ENCODE measurements at regions not wholly inside any gene's neighbourhood (a gene's known extent, or its start where the extent isn't known, plus 50 kb on each side); places are given as distances from the start of the nearest gene placed in this dataset.

DNA sequence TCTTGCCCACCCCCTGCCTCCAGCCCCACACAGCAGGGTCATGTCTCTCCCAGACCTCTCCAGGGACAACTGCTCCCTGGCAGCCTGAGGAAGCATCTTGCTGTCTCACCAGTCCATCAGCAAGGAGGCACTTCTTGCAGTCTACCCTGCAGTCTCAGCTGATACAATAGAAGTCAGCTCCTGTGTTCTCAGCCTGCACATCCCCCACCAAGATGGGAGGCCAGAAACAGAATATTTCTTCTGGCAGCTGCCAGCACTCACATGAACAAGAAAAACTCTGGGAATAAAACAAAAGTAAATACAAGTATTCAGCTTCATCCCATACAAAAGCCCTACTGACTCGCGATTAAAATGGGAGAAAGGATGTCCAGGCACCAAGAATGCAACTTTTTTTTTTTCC, 457.4 kb upstream of the PROK2 start:
- Histone ChIP-seq H3K18ac (ENCODE audit: extremely low read depth, low read length) (no peak overlapping the region), H3K23ac (ENCODE audit: insufficient read length) (no peak overlapping the region), H2BK5ac (ENCODE audit: low read depth, low read length) (no peak overlapping the region), H2BK15ac (ENCODE audit: low read length) (no peak overlapping the region), H3K9me3 (ENCODE audit: insufficient read depth in 2 of 2, low read depth in 1 of 2, low read length in 1 of 2) (no peaks in the 10 kb centered on the region), H3K23me2 (ENCODE audit: low read depth, low read length) (no peaks in the 10 kb centered on the region; the same call in 1 of the 2 replicates), H3K79me2 (ENCODE audit: control insufficient read depth in 1 of 2, insufficient read depth in 2 of 2, low read length in 2 of 2) (no peaks in the 10 kb centered on the region), H3K9ac (replicated peaks in 1 of 4; ENCODE audit: extremely low read depth in 1 of 4, low read depth in 3 of 4, low read length in 3 of 4) (no peak overlapping the region), H3K4ac (replicated peaks; ENCODE audit: insufficient read length, low read depth, low read length) (no peak overlapping the region), H3K4me2 (ENCODE audit: insufficient read depth in 1 of 2, low read depth in 2 of 2, low read length in 2 of 2) (no peak overlapping the region), H4K8ac (ENCODE audit: extremely low read depth, insufficient read depth, low read length) (no peak overlapping the region), H2BK20ac (ENCODE audit: low read length) (no peak overlapping the region), H4K5ac (ENCODE audit: insufficient read length, low read depth, low read length) (no peak overlapping the region), H3K36me3 (ENCODE audit: control insufficient read depth in 2 of 4, insufficient read depth in 4 of 4, low read length in 3 of 4) (no peaks in the 10 kb centered on the region), H3K27ac (ENCODE audit: low read depth, low read length) (no peak overlapping the region), H2BK12ac (ENCODE audit: low read depth, low read length) (no peak overlapping the region), H2AFZ (ENCODE audit: low read length) (no peak overlapping the region), H3K4me1 (replicated peaks in 1 of 4; ENCODE audit: control insufficient read depth in 3 of 4, insufficient read depth in 4 of 4, low read length in 3 of 4) (0 out of 7 replicates have a peak, but pooled peaks cover 0 to 2% (median 0%) of the 10 kb centered on the region in 4 experiments), H3K4me3 (ENCODE audit: extremely low read depth in 1 of 4, insufficient read depth in 2 of 4, low read depth in 3 of 4, low read length in 4 of 4) (no peak overlapping the region), H3K14ac (ENCODE audit: insufficient read length) (no peak overlapping the region), H4K91ac (replicated peaks; ENCODE audit: insufficient read length, low read length) (no peak overlapping the region), H3K79me1 (ENCODE audit: low read depth, low read length) (no peaks in the 10 kb centered on the region), H4K20me1 (replicated peaks in 1 of 2; ENCODE audit: control insufficient read depth in 1 of 2, insufficient read depth in 2 of 2, low read length in 2 of 2) (no peaks in the 10 kb centered on the region), H3K27me3 (replicated peaks in 1 of 4; ENCODE audit: control insufficient read depth in 3 of 4, extremely low read depth in 1 of 4, insufficient read depth in 3 of 4, low read length in 3 of 4) (no peaks in the 10 kb centered on the region), H3K56ac (replicated peaks; ENCODE audit: insufficient read length, low read depth, low read length) (no peak overlapping the region), H2AK5ac (ENCODE audit: low read depth, low read length) (no peak overlapping the region), H2BK120ac (replicated peaks; ENCODE audit: low read depth, low read length) (no peak overlapping the region)
- TF ChIP-seq TAF1 (IDR thresholded peaks at IDR 0.05; ENCODE audit: low read depth, low read length): no peak
- TF ChIP-seq CBX5 (IDR thresholded peaks at IDR 0.05; ENCODE audit: low read depth, low read length): no peak
- TF ChIP-seq SP4 (IDR thresholded peaks at IDR 0.05; ENCODE audit: low read length): no peak
- TF ChIP-seq ASH2L (IDR thresholded peaks at IDR 0.05; ENCODE audit: low read length): no peak
- TF ChIP-seq SUZ12 (IDR thresholded peaks at IDR 0.05; ENCODE audit: low read length): no peak
- TF ChIP-seq CREB1 (IDR thresholded peaks at IDR 0.05): no peak
- CTCF ChIA-PET (ENCODE audit: partially characterized antibody): interaction anchor here (0.9 to 1.0 kb wide), 2 partner anchors 14 to 24 kb away, joined by 3 read pairs; no protein-coding TSS in a partner anchor
- DNase-seq (ENCODE audit: low read depth in 1 of 2, low spot score in 2 of 2) (no peak), FAIRE-seq (no peak)
- POLR2A ChIA-PET (ENCODE audit: partially characterized antibody): no interaction called here
- WGBS, 2 experiments (ENCODE audit: extremely low coverage in 1 of 2, insufficient coverage in 1 of 2, insufficient read length in 1 of 2, insufficient replicate concordance in 2 of 2, low coverage in 1 of 2, low lambda C conversion rate in 2 of 2, missing lambda C conversion rate in 1 of 2): 60% methylated on average over 1 of the region's 2 CpGs; no CpG with 5 or more reads in 1 of the 2 experiments

All from H1 (cell line).